WTC11 (cell line): ENCODE measurements at regions not wholly inside any gene's neighbourhood (a gene's known extent, or its start where the extent isn't known, plus 50 kb on each side); places are given as distances from the start of the nearest gene placed in this dataset.
"Not testable (repeated sequence)": the region's sequence is repeated elsewhere in the genome, so short reads cannot be mapped to it uniquely, and the experiment has no call there.

ENCODE experiments used
- ATAC-seq: fragments of 200-7000 bp; cut with Tn5 transposase; 2 replicates; pipeline ENCODE4 v1.10.0; 2021; ENCODE audit warnings: mild to moderate bottlenecking, moderate library complexity
- CTCF ChIA-PET: fragments of 300-600 bp; sonication (Branson Sonifier 250); formaldehyde crosslinking; loops from one replicate; lab custom pipeline; 2021; ENCODE audit warnings: antibody characterized with exemption; lab: Charles Lee
- POLR2A ChIA-PET: fragments of 350-600 bp; sonication (Branson Sonifier 250); formaldehyde crosslinking; loops from one replicate; lab custom pipeline; 2021; ENCODE audit warnings: antibody characterized with exemption; lab: Charles Lee
- DNase-seq: peaks from one replicate; pipeline ENCODE4 v3.0.0; 2021; ENCODE audit warnings: low spot score
- H3K27ac Mint-ChIP-seq: 2 replicates; pipeline ENCODE4 v1.8.0; 2021; ENCODE audit warnings: mixed read lengths
- H3K27me3 Mint-ChIP-seq: 2 replicates; pipeline ENCODE4 v1.8.0; 2021; ENCODE audit warnings: low read depth, mild to moderate bottlenecking, moderate library complexity, mixed read lengths
- H3K36me3 Mint-ChIP-seq: 2 replicates; pipeline ENCODE4 v1.8.0; 2021; ENCODE audit warnings: mixed read lengths
- H3K4me1 Mint-ChIP-seq: 2 replicates; pipeline ENCODE4 v1.8.0; 2022; ENCODE audit warnings: mixed read lengths
- H3K4me3 Mint-ChIP-seq: 2 replicates; pipeline ENCODE4 v1.8.0; 2021; ENCODE audit warnings: mild to moderate bottlenecking, moderate library complexity, mixed read lengths
- H3K9me3 Mint-ChIP-seq: 2 replicates; pipeline ENCODE4 v1.8.0; 2021; ENCODE audit warnings: mixed read lengths
- ELF4 ChIP-seq: sonication (generic); formaldehyde crosslinking; IDR thresholded peaks from 2 replicates; pipeline ENCODE4 v1.8.1; 2022; ENCODE audit warnings: low read depth, mild to moderate bottlenecking, moderate library complexity, missing genetic modification reagents
- HMGXB4 ChIP-seq: sonication (generic); formaldehyde crosslinking; IDR thresholded peaks from 2 replicates; pipeline ENCODE4 v1.8.1; 2023; ENCODE audit warnings: mild to moderate bottlenecking, moderate library complexity, missing genetic modification reagents
- NFE2L1 ChIP-seq: sonication (generic); formaldehyde crosslinking; IDR thresholded peaks from 2 replicates; pipeline ENCODE4 v1.8.1; 2023; ENCODE audit warnings: missing genetic modification reagents
- RELA ChIP-seq: sonication (generic); formaldehyde crosslinking; IDR thresholded peaks from 2 replicates; pipeline ENCODE4 v1.8.1; 2022; ENCODE audit warnings: missing genetic modification reagents, mild to moderate bottlenecking, borderline replicate concordance
- SMAD4 ChIP-seq: sonication (generic); formaldehyde crosslinking; IDR thresholded peaks from 2 replicates; pipeline ENCODE4 v1.8.0; 2022; ENCODE audit warnings: mild to moderate bottlenecking, missing genetic modification reagents
- ZBTB21 ChIP-seq: sonication (generic); formaldehyde crosslinking; IDR thresholded peaks from 2 replicates; pipeline ENCODE4 v1.8.1; 2023; ENCODE audit warnings: mild to moderate bottlenecking, missing genetic modification reagents, borderline replicate concordance
- ZBTB43 ChIP-seq: sonication (generic); formaldehyde crosslinking; IDR thresholded peaks from 2 replicates; pipeline ENCODE4 v1.8.1; 2023; ENCODE audit warnings: mild to moderate bottlenecking, missing genetic modification reagents
- ZNF232 ChIP-seq: sonication (generic); formaldehyde crosslinking; IDR thresholded peaks from 2 replicates; pipeline ENCODE4 v1.8.0; 2022; ENCODE audit warnings: mild to moderate bottlenecking, missing genetic modification reagents
- ZNF396 ChIP-seq: fragments of 250-450 bp; sonication (Bioruptor Pico); IDR thresholded peaks from 2 replicates; pipeline ENCODE4 v1.8.0; 2021; ENCODE audit warnings: mild to moderate bottlenecking, moderate library complexity, borderline replicate concordance
- ZNF425 ChIP-seq: fragments of 250-450 bp; sonication (Bioruptor Pico); conservative IDR thresholded peaks from 2 replicates; pipeline ENCODE4 v1.9.0; 2021; ENCODE audit warnings: mild to moderate bottlenecking
- ZNF532 ChIP-seq: fragments of 250-450 bp; sonication (Bioruptor Pico); IDR thresholded peaks from 2 replicates; pipeline ENCODE4 v1.9.0; 2021; ENCODE audit warnings: mild to moderate bottlenecking, borderline replicate concordance

- Mint-ChIP-seq H3K9me3 (peaks cover 34% of the 10 kb centered on the region), H3K36me3 (peaks cover 2% of the 10 kb centered on the region; the same call in 1 of the 2 replicates), H3K27ac (no peak overlapping the region), H3K4me1 (no peaks in the 10 kb centered on the region), H3K4me3 (no peak overlapping the region), H3K27me3 (no peaks in the 10 kb centered on the region)
- CTCF ChIA-PET, result interaction anchor here (2.1 kb wide), 1 partner anchor 13 kb away, joined by 13 read pairs; no protein-coding TSS in a partner anchor
- no peak for TF ChIP-seq ZNF232 (CRISPR knock-in tag)
- TF ChIP-seq ZNF425, result no peak
- no peak for TF ChIP-seq ZNF532 (CRISPR knock-in tag)
- TF ChIP-seq ZBTB21 (CRISPR knock-in tag), result no peak
- POLR2A ChIA-PET, result no interaction called here
- DNase-seq, result no peak
- ATAC-seq, result no peak
Measured at GRCh38 chr1:188794969-188795368, 1682.7 kb downstream of the BRINP3 start.

- H3K9me3 Mint-ChIP-seq, result peaks cover 34% of the 10 kb centered on the region
- ATAC-seq, H3K4me1 Mint-ChIP-seq, POLR2A ChIA-PET, H3K36me3 Mint-ChIP-seq, DNase-seq, H3K27ac Mint-ChIP-seq, CTCF ChIA-PET, H3K4me3 Mint-ChIP-seq, H3K27me3 Mint-ChIP-seq: not testable (repeated sequence)
Measured at GRCh38 chr1:188812153-188812552, 1665.5 kb downstream of the BRINP3 start.

GRCh38 chr1:188812836-188813573, 1664.7 kb downstream of the BRINP3 start:
- H3K27ac Mint-ChIP-seq, H3K27me3 Mint-ChIP-seq, CTCF ChIA-PET, DNase-seq, H3K4me1 Mint-ChIP-seq, ATAC-seq, H3K4me3 Mint-ChIP-seq, POLR2A ChIA-PET, H3K36me3 Mint-ChIP-seq: not testable (repeated sequence)
- peaks cover 34% of the 10 kb centered on the region for H3K9me3 Mint-ChIP-seq

GRCh38 chr1:188817814-188818213, 1659.8 kb downstream of the BRINP3 start:
- Mint-ChIP-seq H3K27me3 (no peaks in the 10 kb centered on the region), H3K27ac (no peak overlapping the region), H3K9me3 (peaks cover 11% of the 10 kb centered on the region), H3K36me3 (peaks cover 4% of the 10 kb centered on the region; the same call in 1 of the 2 replicates), H3K4me3 (no peak overlapping the region), H3K4me1 (peaks cover 10% of the 10 kb centered on the region)
- ChIA-PET CTCF (no interaction called here), POLR2A (no interaction called here)
- no peak for DNase-seq
- no peak for ATAC-seq
- TF ChIP-seq ZNF396 (CRISPR knock-in tag) (no peak), HMGXB4 (CRISPR knock-in tag) (no peak), SMAD4 (CRISPR knock-in tag) (no peak), RELA (CRISPR knock-in tag) (no peak), ZBTB43 (CRISPR knock-in tag) (no peak), ZNF532 (CRISPR knock-in tag) (no peak), NFE2L1 (CRISPR knock-in tag) (no peak), ELF4 (no peak)
